GM19240 (cell line): ENCODE measurements at regions not wholly inside any gene's neighbourhood (a gene's known extent, or its start where the extent isn't known, plus 50 kb on each side); places are given as distances from the start of the nearest gene placed in this dataset.

ENCODE experiments used
- DNase-seq: peaks from one replicate; pipeline ENCODE4 v3.0.0; 2011; ENCODE audit warnings: low spot score; ENCODE audit not compliant: insufficient read length

GRCh38 chr13:24007979-24008620 lies 110.8 kb upstream of the C1QTNF9B start:
- DNase-seq = no peak

GRCh38 chr13:24008679-24009078 lies 111.4 kb upstream of the C1QTNF9B start:
- DNase-seq = no peak

GRCh38 chr13:24011266-24011665 lies 114.0 kb upstream of the C1QTNF9B start:
- DNase-seq = no peak

GRCh38 chr13:24012648-24013047 lies 115.3 kb upstream of the C1QTNF9B start:
- DNase-seq = no peak

GRCh38 chr13:24013189-24013588 lies 115.9 kb upstream of the C1QTNF9B start:
- no peak for DNase-seq

GRCh38 chr13:24016046-24016445 lies 118.7 kb upstream of the C1QTNF9B start:
- no peak for DNase-seq

- DNase-seq = no peak
Measured at GRCh38 chr13:24022568-24022967, 125.3 kb upstream of the C1QTNF9B start.

GRCh38 chr13:24023073-24023472 lies 125.8 kb upstream of the C1QTNF9B start:
- no peak for DNase-seq

GRCh38 chr13:24027494-24027893 lies 130.2 kb upstream of the C1QTNF9B start:
- DNase-seq = no peak

- DNase-seq = no peak
Measured at GRCh38 chr13:24032252-24032651, 128.3 kb upstream of the SPATA13 start.

GRCh38 chr13:24032674-24033073 lies 127.8 kb upstream of the SPATA13 start:
- no peak for DNase-seq

- no peak for DNase-seq
Measured at GRCh38 chr13:24033527-24034302, 126.8 kb upstream of the SPATA13 start.

- no peak for DNase-seq
Measured at GRCh38 chr13:24035411-24035810, 125.1 kb upstream of the SPATA13 start.

GRCh38 chr13:24036115-24036514 lies 124.4 kb upstream of the SPATA13 start:
- no peak for DNase-seq

GRCh38 chr13:24038405-24038804 lies 122.1 kb upstream of the SPATA13 start:
- no peak for DNase-seq

GRCh38 chr13:24038841-24039330 lies 121.6 kb upstream of the SPATA13 start:
- DNase-seq = no peak

- DNase-seq = no peak
Measured at GRCh38 chr13:24039621-24040475, 120.7 kb upstream of the SPATA13 start.

GRCh38 chr13:24040835-24041234 lies 119.7 kb upstream of the SPATA13 start:
- no peak for DNase-seq

- no peak for DNase-seq
Measured at GRCh38 chr13:24041651-24042225, 118.8 kb upstream of the SPATA13 start.

GRCh38 chr13:24042710-24043440 lies 117.6 kb upstream of the SPATA13 start:
- no peak for DNase-seq
